ENCODE measurements at regions not wholly inside any gene's neighbourhood (a gene's known extent, or its start where the extent isn't known, plus 50 kb on each side); places are given as distances from the start of the nearest gene placed in this dataset.

- no peak for DNase-seq (ENCODE audit: low spot score)
These were observed 286.9 kb upstream of the EMCN start for GRCh38 chr4:100804576-100805360.

GRCh38 chr4:100803751-100804150 lies 285.9 kb upstream of the EMCN start:
- no peak for DNase-seq (ENCODE audit: low spot score)

- DNase-seq (ENCODE audit: low spot score) = no peak
These were observed 282.1 kb upstream of the EMCN start for GRCh38 chr4:100799761-100800539.

GRCh38 chr4:100797791-100798190 lies 280.0 kb upstream of the EMCN start:
- DNase-seq (ENCODE audit: low spot score) = no peak

GRCh38 chr4:100797356-100797755 lies 279.5 kb upstream of the EMCN start:
- DNase-seq (ENCODE audit: low spot score) = no peak

GRCh38 chr4:100796332-100796731 lies 278.5 kb upstream of the EMCN start:
- no peak for DNase-seq (ENCODE audit: low spot score)

GRCh38 chr4:100795581-100795980 lies 277.8 kb upstream of the EMCN start:
- no peak for DNase-seq (ENCODE audit: low spot score)

- DNase-seq (ENCODE audit: low spot score) = no peak
These were observed 273.2 kb upstream of the EMCN start for GRCh38 chr4:100790836-100791615.

GRCh38 chr4:100789991-100790390 lies 272.2 kb upstream of the EMCN start:
- no peak for DNase-seq (ENCODE audit: low spot score)

GRCh38 chr4:100786481-100786880 lies 268.7 kb upstream of the EMCN start:
- no peak for DNase-seq (ENCODE audit: low spot score)

- no peak for DNase-seq (ENCODE audit: low spot score)
These were observed 264.5 kb upstream of the EMCN start for GRCh38 chr4:100782356-100782755.

GRCh38 chr4:100781435-100781834 lies 263.6 kb upstream of the EMCN start:
- no peak for DNase-seq (ENCODE audit: low spot score)

- no peak for DNase-seq (ENCODE audit: low spot score)
These were observed 262.3 kb upstream of the EMCN start for GRCh38 chr4:100780126-100780525.

- no peak for DNase-seq (ENCODE audit: low spot score)
These were observed 260.6 kb upstream of the EMCN start for GRCh38 chr4:100778431-100778830.

- no peak for DNase-seq (ENCODE audit: low spot score)
These were observed 244.9 kb upstream of the EMCN start for GRCh38 chr4:100762738-100763137.

- DNase-seq (ENCODE audit: low spot score) = no peak
These were observed 236.9 kb upstream of the EMCN start for GRCh38 chr4:100754751-100755150.

GRCh38 chr4:100746141-100746739 lies 228.4 kb upstream of the EMCN start:
- no peak for DNase-seq (ENCODE audit: low spot score)

GRCh38 chr4:100742045-100742444 lies 224.2 kb upstream of the EMCN start:
- DNase-seq (ENCODE audit: low spot score) = peak; percentile 63

- DNase-seq (ENCODE audit: low spot score) = no peak
These were observed 221.6 kb upstream of the EMCN start for GRCh38 chr4:100739426-100739825.

GRCh38 chr4:100738196-100739165 lies 220.7 kb upstream of the EMCN start:
- DNase-seq (ENCODE audit: low spot score) = no peak

All from NAMALWA (cell line).